CD4-positive, alpha-beta memory T cell (primary cell): ENCODE measurements at regions not wholly inside any gene's neighbourhood (a gene's known extent, or its start where the extent isn't known, plus 50 kb on each side); places are given as distances from the start of the nearest gene placed in this dataset.

ENCODE experiments used
- CTCF ChIA-PET: fragments of 350-600 bp; sonication (Branson Sonifier 250); formaldehyde crosslinking; loops from one replicate; lab custom pipeline; 2021; ENCODE audit warnings: inconsistent platforms; ENCODE audit not compliant: partially characterized antibody; lab: Charles Lee
- POLR2A ChIA-PET: fragments of 350-600 bp; sonication (Branson Sonifier 250); formaldehyde crosslinking; loops from one replicate; lab custom pipeline; 2021; ENCODE audit not compliant: partially characterized antibody; lab: Charles Lee
- DNase-seq, 5 donors: peaks; one replicate each; pipeline versions ENCODE4 v3.0.0 to v3.0.0-alpha.2; 2020 to 2022; ENCODE audit warnings: mixed read lengths in 1 of 5
- H3K27ac ChIP-seq: one replicate; pipeline ENCODE4 v1.7.0; 2013; ENCODE audit warnings: low read depth, low read length
- H3K27me3 ChIP-seq: 2 replicates; pipeline ENCODE4 v1.7.0; 2013; ENCODE audit warnings: mild to moderate bottlenecking, low read length, moderate library complexity; ENCODE audit not compliant: insufficient read depth
- H3K36me3 ChIP-seq: 2 replicates; pipeline ENCODE4 v1.7.0; 2013; ENCODE audit warnings: mild to moderate bottlenecking, low read length, moderate library complexity; ENCODE audit not compliant: insufficient read depth
- H3K4me1 ChIP-seq: 2 replicates; pipeline ENCODE4 v1.7.0; 2013; ENCODE audit warnings: mild to moderate bottlenecking, low read length, moderate library complexity; ENCODE audit not compliant: insufficient read depth
- H3K4me3 ChIP-seq, 2 donors: one replicate each; pipeline ENCODE4 v1.7.0; 2013; ENCODE audit warnings: low read length in 2 of 2, mild to moderate bottlenecking in 1 of 2
- H3K9me3 ChIP-seq, 2 donors: one replicate each; pipeline ENCODE4 v1.7.0; 2013; ENCODE audit warnings: low read length in 2 of 2, control low read depth in 1 of 2; ENCODE audit not compliant: control insufficient read depth in 1 of 2
- H3K27ac Mint-ChIP-seq, 7 donors: one replicate each; pipeline ENCODE4 v1.8.0; 2020 to 2021; ENCODE audit warnings: mixed read lengths in 7 of 7, mild to moderate bottlenecking in 6 of 7, inconsistent platforms in 3 of 7, moderate library complexity in 3 of 7
- H3K27me3 Mint-ChIP-seq, 2 donors: one replicate each; pipeline ENCODE4 v1.8.0; 2020 to 2021; ENCODE audit warnings: mixed read lengths in 2 of 2
- H3K36me3 Mint-ChIP-seq, 2 donors: one replicate each; pipeline ENCODE4 v1.8.0; 2020 to 2021; ENCODE audit warnings: mixed read lengths in 2 of 2, inconsistent platforms in 1 of 2, mild to moderate bottlenecking in 1 of 2
- H3K4me1 Mint-ChIP-seq, 4 donors: one replicate each; pipeline ENCODE4 v1.8.0; 2020 to 2021; ENCODE audit warnings: mixed read lengths in 4 of 4, mild to moderate bottlenecking in 1 of 4
- H3K4me3 Mint-ChIP-seq, 8 donors: one replicate each; pipeline ENCODE4 v1.8.0; 2020 to 2021; ENCODE audit warnings: mixed read lengths in 8 of 8, mild to moderate bottlenecking in 7 of 8, moderate library complexity in 6 of 8, inconsistent platforms in 3 of 8
- H3K9me3 Mint-ChIP-seq, 8 donors: one replicate each; pipeline ENCODE4 v1.8.0; 2020 to 2021; ENCODE audit warnings: mixed read lengths in 8 of 8, mild to moderate bottlenecking in 5 of 8, inconsistent platforms in 3 of 8, moderate library complexity in 1 of 8
- intact Hi-C: fragments of 100-400 bp; cut with micrococcal nuclease; formaldehyde crosslinking; loops from one replicate; pipeline ENCODE4 v1.15.1; 2023

DNA sequence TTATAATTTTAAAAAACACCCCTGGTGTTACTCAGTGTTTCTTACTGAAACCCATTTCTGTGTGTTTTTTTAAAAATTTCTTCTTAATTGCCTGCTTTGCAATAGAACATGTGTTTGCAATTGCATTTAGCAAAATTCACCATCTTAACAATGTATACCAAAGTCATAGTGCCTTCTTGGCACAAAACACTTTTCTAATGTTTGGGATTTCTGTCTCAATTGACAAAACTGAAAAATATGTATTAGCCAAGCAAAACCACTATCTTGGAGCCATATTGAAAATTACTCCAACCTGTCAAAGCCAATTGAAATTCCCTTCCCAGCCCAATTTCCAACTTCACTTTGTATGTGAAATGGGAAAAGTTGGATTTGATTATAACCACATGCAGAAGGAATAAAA is 88.4 kb upstream of the RSPO3 start:
- Histone ChIP-seq H3K27me3 (no peaks in the 10 kb centered on the region), H3K27ac (no peak overlapping the region), H3K4me3 (no peak overlapping the region), H3K36me3 (no peaks in the 10 kb centered on the region), H3K4me1 (no peaks in the 10 kb centered on the region), H3K9me3 (no peaks in the 10 kb centered on the region)
- Mint-ChIP-seq H3K36me3 (no peaks in the 10 kb centered on the region), H3K4me3 (no peak overlapping the region), H3K4me1 (no peaks in the 10 kb centered on the region), H3K27ac (no peak overlapping the region), H3K9me3 (peaks cover 0 to 2% (median 0%) of the 10 kb centered on the region in 8 donors), H3K27me3 (peaks cover 0 to 1% of the 10 kb centered on the region in 2 donors)
- ChIA-PET POLR2A (no interaction called here), CTCF (no interaction called here)
- intact Hi-C loops, result no loop called here
- no peak for DNase-seq

DNA sequence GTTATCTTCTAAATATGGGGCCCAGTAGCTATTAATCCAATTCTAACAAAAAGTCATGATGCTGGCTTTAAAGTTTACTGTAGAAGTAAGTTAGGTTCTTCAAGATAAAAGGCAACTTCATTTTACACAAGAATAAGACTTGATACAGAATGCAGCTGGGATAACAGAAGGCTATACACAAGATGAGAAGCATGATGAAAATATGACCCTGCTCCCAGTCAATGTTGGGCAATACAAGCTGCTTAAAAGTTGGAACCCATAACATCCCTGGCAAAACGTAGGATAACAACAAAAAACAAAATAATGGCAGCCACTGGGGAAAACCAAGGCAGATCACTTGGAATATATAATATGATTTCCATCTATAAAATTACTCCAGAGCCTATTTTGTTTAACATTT is 87.6 kb upstream of the RSPO3 start:
- POLR2A ChIA-PET, result no interaction called here
- no peaks in the 10 kb centered on the region for H3K9me3 ChIP-seq

DNA sequence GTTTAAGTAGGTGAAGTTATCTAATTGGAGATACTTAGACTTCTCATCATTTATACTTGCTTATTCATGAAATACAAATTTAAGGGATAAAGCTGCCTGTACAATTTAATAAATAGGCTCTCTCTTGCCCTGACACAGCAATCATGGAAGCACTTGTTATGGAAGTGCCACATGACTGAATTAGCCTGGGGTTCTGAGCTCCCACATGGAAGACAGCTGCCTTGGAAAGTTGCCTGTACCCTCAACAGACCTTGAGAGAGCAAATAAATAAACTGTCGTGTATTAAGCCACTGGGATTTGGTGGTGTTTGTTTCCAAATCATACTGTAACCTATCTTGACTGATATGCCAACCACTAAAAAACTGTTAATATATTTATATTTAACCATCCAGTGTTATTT is 87.0 kb upstream of the RSPO3 start:
- Histone ChIP-seq H3K36me3 (no peaks in the 10 kb centered on the region), H3K27ac (no peak overlapping the region), H3K9me3 (no peaks in the 10 kb centered on the region), H3K4me3 (no peak overlapping the region), H3K27me3 (no peaks in the 10 kb centered on the region), H3K4me1 (no peaks in the 10 kb centered on the region)
- no peak for DNase-seq
- intact Hi-C loops, result no loop called here
- H3K4me1 Mint-ChIP-seq, result no peaks in the 10 kb centered on the region
- H3K4me3 Mint-ChIP-seq, result no peak overlapping the region
- peaks cover 0 to 1% of the 10 kb centered on the region in 2 donors for H3K27me3 Mint-ChIP-seq
- no peak overlapping the region for H3K27ac Mint-ChIP-seq
- H3K9me3 Mint-ChIP-seq, result peaks cover 0 to 2% (median 0%) of the 10 kb centered on the region in 8 donors
- ChIA-PET POLR2A (no interaction called here), CTCF (no interaction called here)
- H3K36me3 Mint-ChIP-seq, result no peaks in the 10 kb centered on the region

More for the DNA sequence above, 87.6 kb upstream of the RSPO3 start:
- Mint-ChIP-seq H3K9me3 (peaks cover 0 to 2% (median 0%) of the 10 kb centered on the region in 8 donors), H3K36me3 (no peaks in the 10 kb centered on the region), H3K27ac (no peak overlapping the region), H3K4me3 (no peak overlapping the region), H3K27me3 (peaks cover 0 to 1% of the 10 kb centered on the region in 2 donors), H3K4me1 (no peaks in the 10 kb centered on the region)
- H3K36me3 ChIP-seq, result no peaks in the 10 kb centered on the region
- CTCF ChIA-PET, result no interaction called here
- no peak overlapping the region for H3K27ac ChIP-seq
- no peak overlapping the region for H3K4me3 ChIP-seq
- intact Hi-C loops, result no loop called here
- no peak for DNase-seq
- H3K27me3 ChIP-seq, result no peaks in the 10 kb centered on the region
- H3K4me1 ChIP-seq, result no peaks in the 10 kb centered on the region

DNA sequence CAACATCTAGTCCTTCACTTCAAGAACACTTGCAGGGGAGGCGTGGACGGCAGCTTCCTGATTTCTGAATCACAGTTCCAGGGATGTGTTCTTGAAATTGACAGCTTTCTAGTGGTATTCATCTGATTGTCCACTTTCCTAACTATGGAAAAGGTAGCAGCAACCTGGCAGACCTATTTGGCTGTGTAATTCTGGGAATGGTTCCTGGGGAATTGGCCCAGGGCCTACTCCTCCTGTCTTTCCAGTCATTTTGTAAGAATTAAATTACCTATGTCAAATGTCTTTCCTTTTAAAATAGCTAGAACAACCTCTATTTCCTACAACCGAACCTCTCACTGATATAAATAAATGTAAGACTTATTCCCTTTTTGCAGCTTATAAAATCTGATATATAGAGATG is 85.5 kb upstream of the RSPO3 start:
- intact Hi-C loops, result no loop called here
- H3K27me3 Mint-ChIP-seq, result peaks cover 0 to 1% of the 10 kb centered on the region in 2 donors
- no peaks in the 10 kb centered on the region for H3K27me3 ChIP-seq

DNA sequence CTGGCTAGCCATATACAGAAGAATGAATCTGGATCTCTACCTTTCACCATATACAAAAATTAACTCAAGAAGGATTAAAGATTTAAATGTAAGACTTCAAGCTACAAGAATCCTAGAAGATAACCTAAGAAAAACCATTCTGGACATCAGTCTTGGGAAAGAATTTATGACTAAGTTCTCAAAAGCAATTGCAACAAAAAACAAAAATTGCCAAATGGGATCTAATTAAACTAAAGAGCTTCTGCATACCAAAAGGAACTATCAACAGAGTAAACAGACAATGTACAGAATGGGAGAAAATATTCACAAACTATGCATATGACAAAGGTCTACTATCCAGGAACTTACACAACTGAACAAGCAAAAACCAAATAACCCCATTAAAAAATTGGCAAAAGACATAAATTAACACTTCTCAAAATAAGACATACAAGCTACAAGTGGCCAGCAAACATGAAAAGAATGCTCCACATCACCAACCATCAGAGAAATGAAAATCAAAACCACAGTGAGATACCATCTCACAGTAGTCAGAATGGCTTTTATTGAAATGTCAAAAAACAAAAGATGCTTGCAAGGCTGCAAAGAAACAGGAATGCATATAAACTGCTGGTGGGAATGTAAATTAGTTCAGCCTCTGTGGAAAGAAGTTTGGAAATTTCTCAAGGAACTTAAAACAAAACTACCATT is 66.8 kb upstream of the RSPO3 start:
- Histone ChIP-seq H3K9me3 (no peaks in the 10 kb centered on the region), H3K36me3 (no peaks in the 10 kb centered on the region), H3K27ac (no peak overlapping the region), H3K4me3 (no peak overlapping the region), H3K4me1 (no peaks in the 10 kb centered on the region), H3K27me3 (no peaks in the 10 kb centered on the region)
- Mint-ChIP-seq H3K4me3 (no peak overlapping the region), H3K27me3 (no peaks in the 10 kb centered on the region), H3K9me3 (peaks cover 0 to 25% (median 10%) of the 10 kb centered on the region in 8 donors), H3K36me3 (no peaks in the 10 kb centered on the region), H3K4me1 (peaks cover 0 to 4% (median 1%) of the 10 kb centered on the region in 4 donors), H3K27ac (no peak overlapping the region)
- intact Hi-C loops, result no loop called here
- no peak for DNase-seq
- POLR2A ChIA-PET, result no interaction called here
- CTCF ChIA-PET, result no interaction called here

More for the DNA sequence above, 85.5 kb upstream of the RSPO3 start:
- Mint-ChIP-seq H3K36me3 (no peaks in the 10 kb centered on the region), H3K4me3 (no peak overlapping the region), H3K4me1 (no peaks in the 10 kb centered on the region), H3K9me3 (peaks cover 0 to 2% (median 0%) of the 10 kb centered on the region in 8 donors), H3K27ac (no peak overlapping the region)
- Histone ChIP-seq H3K4me1 (no peaks in the 10 kb centered on the region), H3K36me3 (no peaks in the 10 kb centered on the region), H3K4me3 (no peak overlapping the region), H3K9me3 (no peaks in the 10 kb centered on the region), H3K27ac (no peak overlapping the region)
- ChIA-PET CTCF (no interaction called here), POLR2A (no interaction called here)
- no peak for DNase-seq

DNA sequence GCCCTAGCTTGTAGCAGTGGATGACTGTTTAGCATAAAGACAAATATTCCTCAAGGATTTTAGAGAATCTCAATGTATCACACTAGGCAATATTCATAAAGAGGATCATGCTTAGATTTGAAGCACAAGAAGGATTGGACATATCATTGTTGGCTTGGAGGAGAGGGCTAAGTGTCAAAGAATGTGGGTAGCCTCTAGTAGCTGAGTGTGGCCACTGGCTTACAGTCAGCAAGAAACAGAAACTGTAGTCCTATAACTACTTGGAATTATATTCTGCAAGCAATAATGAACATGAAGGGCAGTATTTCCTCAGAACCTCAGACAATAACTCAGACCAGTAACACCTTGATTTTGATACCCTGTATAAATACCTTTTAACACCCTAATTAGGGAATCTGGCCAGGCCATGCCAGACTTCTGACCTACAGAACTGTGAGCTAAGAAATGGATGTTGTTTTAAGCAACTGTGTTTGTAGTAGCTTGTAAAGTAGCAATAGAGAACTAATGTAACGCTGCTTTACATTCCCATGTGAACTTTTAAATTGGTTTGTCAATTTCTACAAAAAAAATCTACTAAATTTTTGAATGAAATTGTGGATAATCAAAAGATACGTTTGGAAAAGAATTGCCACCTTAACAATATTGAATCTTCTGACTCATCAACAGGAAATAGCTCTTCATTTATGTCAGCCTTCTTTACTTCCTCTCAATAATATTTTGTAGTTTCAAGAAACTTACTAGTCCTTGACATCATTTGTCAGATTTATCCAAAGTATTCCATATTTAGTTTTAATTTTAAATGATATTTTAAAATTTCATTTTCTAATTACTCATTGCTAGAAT is 65.2 kb upstream of the RSPO3 start:
- no peaks in the 10 kb centered on the region for H3K36me3 Mint-ChIP-seq
- H3K9me3 Mint-ChIP-seq, result peaks cover 0 to 18% (median 5%) of the 10 kb centered on the region in 8 donors
- H3K27ac Mint-ChIP-seq, result no peak overlapping the region
- DNase-seq, result no peak
- H3K27me3 ChIP-seq, result no peaks in the 10 kb centered on the region
- H3K27ac ChIP-seq, result no peak overlapping the region
- peaks cover 0 to 4% (median 1%) of the 10 kb centered on the region in 4 donors for H3K4me1 Mint-ChIP-seq
- H3K36me3 ChIP-seq, result no peaks in the 10 kb centered on the region
- H3K9me3 ChIP-seq, result no peaks in the 10 kb centered on the region
- no peaks in the 10 kb centered on the region for H3K27me3 Mint-ChIP-seq
- no peak overlapping the region for H3K4me3 Mint-ChIP-seq
- H3K4me3 ChIP-seq, result no peak overlapping the region
- H3K4me1 ChIP-seq, result no peaks in the 10 kb centered on the region
- ChIA-PET CTCF (interaction anchor here (1.3 kb wide), 1 partner anchor 11 kb away, joined by 4 read pairs; no protein-coding TSS in a partner anchor), POLR2A (interaction anchor here (0.6 kb wide), 1 partner anchor 217 kb away, joined by 4 read pairs; no protein-coding TSS in a partner anchor)
- intact Hi-C loops, result no loop called here

DNA sequence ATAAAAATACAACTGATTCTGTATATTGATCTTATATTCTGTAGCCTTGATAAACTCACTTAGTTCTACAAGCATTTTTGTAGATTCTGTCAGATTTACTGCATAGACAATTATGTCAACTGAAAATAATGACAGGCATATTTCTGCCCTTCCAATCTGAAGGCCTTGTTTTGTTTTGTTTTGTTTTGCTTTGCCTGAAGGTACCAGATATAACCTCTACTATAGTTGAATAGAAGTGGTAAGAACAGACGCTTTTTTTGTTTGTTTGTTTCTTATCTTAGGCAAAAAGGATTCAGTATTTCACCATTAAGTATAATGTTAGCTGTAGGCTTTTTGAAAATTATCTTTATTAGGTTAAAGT is 64.6 kb upstream of the RSPO3 start:
- intact Hi-C loops, result no loop called here
- H3K4me1 Mint-ChIP-seq, result peaks cover 0 to 4% (median 1%) of the 10 kb centered on the region in 4 donors
- H3K36me3 ChIP-seq, result no peaks in the 10 kb centered on the region
- H3K4me3 Mint-ChIP-seq, result no peak overlapping the region
- CTCF ChIA-PET, result interaction anchor here (1.3 kb wide), 1 partner anchor 10 kb away, joined by 4 read pairs; no protein-coding TSS in a partner anchor
- no peak for DNase-seq
- peaks cover 0 to 14% (median 4%) of the 10 kb centered on the region in 8 donors for H3K9me3 Mint-ChIP-seq
- H3K27me3 Mint-ChIP-seq, result no peaks in the 10 kb centered on the region
- H3K4me1 ChIP-seq, result no peaks in the 10 kb centered on the region
- H3K4me3 ChIP-seq, result no peak overlapping the region
- H3K36me3 Mint-ChIP-seq, result no peaks in the 10 kb centered on the region
- POLR2A ChIA-PET, result no interaction called here
- no peak overlapping the region for H3K27ac ChIP-seq
- H3K27me3 ChIP-seq, result no peaks in the 10 kb centered on the region
- H3K9me3 ChIP-seq, result no peaks in the 10 kb centered on the region
- H3K27ac Mint-ChIP-seq, result no peak overlapping the region
